ENCODE measurements at regions not wholly inside any gene's neighbourhood (a gene's known extent, or its start where the extent isn't known, plus 50 kb on each side); places are given as distances from the start of the nearest gene placed in this dataset.

DNA sequence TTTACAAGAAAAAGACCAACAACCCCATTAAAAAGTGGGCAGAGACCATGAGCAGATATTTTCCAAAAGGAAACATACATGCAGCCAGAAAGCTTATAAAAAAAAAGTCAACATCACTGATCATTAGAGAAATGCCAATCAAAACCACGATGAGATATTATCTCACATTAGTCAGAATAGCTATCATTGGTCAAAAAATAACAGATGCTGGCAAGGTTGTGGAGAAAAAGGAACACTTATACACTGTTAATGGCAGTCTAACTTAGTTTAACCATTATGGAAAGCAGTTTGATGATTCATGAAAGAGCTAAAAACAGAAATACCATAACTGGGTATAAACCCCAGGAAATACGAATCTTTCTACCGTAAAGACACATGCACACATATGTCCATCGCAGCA, 76.3 kb downstream of the SUCNR1 start:
- Histone ChIP-seq H3K9me3 (ENCODE audit: control insufficient read depth, insufficient read depth, low read length) (no peaks in the 10 kb centered on the region), H3K27ac (ENCODE audit: low read depth, low read length) (no peak overlapping the region), H3K27me3 (ENCODE audit: control insufficient read depth, insufficient read depth, low read length) (no peaks in the 10 kb centered on the region), H3K4me3 (ENCODE audit: low read depth, low read length) (no peak overlapping the region)
- ChIA-PET CTCF (no interaction called here), POLR2A (no interaction called here)
- DNase-seq (ENCODE audit: low read depth, low spot score): no peak
- TF ChIP-seq, protein P1, sequence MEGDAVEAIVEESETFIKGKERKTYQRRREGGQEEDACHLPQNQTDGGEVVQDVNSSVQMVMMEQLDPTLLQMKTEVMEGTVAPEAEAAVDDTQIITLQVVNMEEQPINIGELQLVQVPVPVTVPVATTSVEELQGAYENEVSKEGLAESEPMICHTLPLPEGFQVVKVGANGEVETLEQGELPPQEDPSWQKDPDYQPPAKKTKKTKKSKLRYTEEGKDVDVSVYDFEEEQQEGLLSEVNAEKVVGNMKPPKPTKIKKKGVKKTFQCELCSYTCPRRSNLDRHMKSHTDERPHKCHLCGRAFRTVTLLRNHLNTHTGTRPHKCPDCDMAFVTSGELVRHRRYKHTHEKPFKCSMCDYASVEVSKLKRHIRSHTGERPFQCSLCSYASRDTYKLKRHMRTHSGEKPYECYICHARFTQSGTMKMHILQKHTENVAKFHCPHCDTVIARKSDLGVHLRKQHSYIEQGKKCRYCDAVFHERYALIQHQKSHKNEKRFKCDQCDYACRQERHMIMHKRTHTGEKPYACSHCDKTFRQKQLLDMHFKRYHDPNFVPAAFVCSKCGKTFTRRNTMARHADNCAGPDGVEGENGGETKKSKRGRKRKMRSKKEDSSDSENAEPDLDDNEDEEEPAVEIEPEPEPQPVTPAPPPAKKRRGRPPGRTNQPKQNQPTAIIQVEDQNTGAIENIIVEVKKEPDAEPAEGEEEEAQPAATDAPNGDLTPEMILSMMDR (IDR thresholded peaks at IDR 0.05; ENCODE audit: low read depth, low read length): no peak

DNA sequence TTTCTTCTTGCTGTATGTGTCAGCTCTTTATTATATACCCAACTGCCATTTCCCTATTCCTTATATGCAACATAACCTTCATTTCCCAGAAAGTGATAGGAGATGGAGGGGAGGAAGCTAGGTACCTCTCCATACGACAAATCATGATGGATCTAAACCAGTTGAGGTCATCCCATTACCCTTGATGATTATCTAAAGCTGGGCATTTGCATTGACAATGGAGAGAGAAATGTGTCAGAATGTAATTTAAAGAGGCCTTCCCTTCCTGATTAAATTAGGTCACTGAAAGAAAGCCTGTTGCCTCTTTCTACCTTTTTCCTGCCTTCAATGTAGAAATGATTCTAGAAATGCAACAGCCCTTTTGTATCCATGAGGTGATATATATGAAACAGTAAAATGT, 81.9 kb downstream of the SUCNR1 start:
- Histone ChIP-seq H3K27me3 (ENCODE audit: control insufficient read depth, insufficient read depth, low read length) (no peaks in the 10 kb centered on the region), H3K9me3 (ENCODE audit: control insufficient read depth, insufficient read depth, low read length) (no peaks in the 10 kb centered on the region), H3K4me3 (ENCODE audit: low read depth, low read length) (no peak overlapping the region), H3K27ac (ENCODE audit: low read depth, low read length) (no peak overlapping the region)
- ChIA-PET POLR2A (no interaction called here), CTCF (no interaction called here)
- no peak for DNase-seq (ENCODE audit: low read depth, low spot score)
- TF ChIP-seq, protein P1 (IDR thresholded peaks at IDR 0.05; ENCODE audit: low read depth, low read length): no peak

DNA sequence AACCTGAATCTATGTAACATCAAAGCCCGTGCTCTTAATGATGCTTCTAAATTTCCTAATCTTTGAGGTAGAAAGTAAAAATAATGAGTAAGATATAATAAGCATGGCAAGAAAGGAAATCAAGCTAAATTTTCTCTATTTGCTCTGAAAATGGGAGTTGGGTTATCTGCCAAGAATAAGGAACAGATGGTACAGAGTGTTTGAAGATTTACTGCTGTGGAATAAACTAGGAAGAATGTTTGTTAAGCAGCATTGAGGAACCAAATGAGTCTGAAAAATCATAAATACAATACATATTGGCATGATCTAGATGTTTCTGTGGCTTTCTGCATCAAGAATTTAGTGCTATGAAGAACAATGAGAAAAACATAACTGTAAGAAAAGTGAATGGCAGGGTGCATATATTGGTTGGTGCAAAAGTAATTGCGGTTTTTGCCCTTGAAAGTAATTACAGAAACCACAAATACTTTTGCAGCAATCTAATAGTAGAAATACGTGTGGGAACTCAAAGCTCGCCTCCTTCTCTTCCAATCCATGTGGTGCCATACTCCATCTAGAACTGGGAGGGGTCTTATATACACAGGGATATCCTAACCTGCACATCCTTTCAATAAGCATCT, 87.6 kb downstream of the SUCNR1 start:
- CTCF ChIA-PET: no interaction called here

DNA sequence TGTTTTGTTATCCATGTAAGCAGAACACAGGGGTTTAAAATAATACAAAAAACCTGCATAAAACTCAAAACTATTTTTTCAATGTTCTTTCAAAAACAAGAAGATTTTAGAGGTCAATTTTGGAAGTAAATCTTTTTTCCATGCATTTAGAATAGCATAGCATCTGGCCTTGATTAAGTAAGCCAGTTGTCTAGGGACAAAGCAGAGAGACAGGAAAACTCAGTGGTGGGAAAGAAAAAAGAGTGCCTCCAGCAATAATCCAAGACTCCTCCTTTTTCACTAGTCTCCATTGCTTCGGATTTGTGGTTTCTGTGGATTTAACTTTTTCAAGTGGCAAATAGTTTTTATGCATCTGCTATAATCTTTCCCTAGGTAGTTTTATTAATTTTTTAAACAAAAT, 88.9 kb downstream of the SUCNR1 start:
- POLR2A ChIA-PET: no interaction called here
- no peaks in the 10 kb centered on the region for H3K27me3 ChIP-seq (ENCODE audit: control insufficient read depth, insufficient read depth, low read length)
- no peak for DNase-seq (ENCODE audit: low read depth, low spot score)
- no peak overlapping the region for H3K27ac ChIP-seq (ENCODE audit: low read depth, low read length)
- no peaks in the 10 kb centered on the region for H3K9me3 ChIP-seq (ENCODE audit: control insufficient read depth, insufficient read depth, low read length)
- CTCF ChIA-PET: no interaction called here
- no peak overlapping the region for H3K4me3 ChIP-seq (ENCODE audit: low read depth, low read length)
- TF ChIP-seq, protein P1 (IDR thresholded peaks at IDR 0.05; ENCODE audit: low read depth, low read length): no peak

More for the DNA sequence above, 87.6 kb downstream of the SUCNR1 start:
- TF ChIP-seq, protein P1 (IDR thresholded peaks at IDR 0.05; ENCODE audit: low read depth, low read length): no peak
- Histone ChIP-seq H3K27me3 (ENCODE audit: control insufficient read depth, insufficient read depth, low read length) (no peaks in the 10 kb centered on the region), H3K4me3 (ENCODE audit: low read depth, low read length) (no peak overlapping the region), H3K9me3 (ENCODE audit: control insufficient read depth, insufficient read depth, low read length) (no peaks in the 10 kb centered on the region), H3K27ac (ENCODE audit: low read depth, low read length) (no peak overlapping the region)
- POLR2A ChIA-PET: no interaction called here
- no peak for DNase-seq (ENCODE audit: low read depth, low spot score)

DNA sequence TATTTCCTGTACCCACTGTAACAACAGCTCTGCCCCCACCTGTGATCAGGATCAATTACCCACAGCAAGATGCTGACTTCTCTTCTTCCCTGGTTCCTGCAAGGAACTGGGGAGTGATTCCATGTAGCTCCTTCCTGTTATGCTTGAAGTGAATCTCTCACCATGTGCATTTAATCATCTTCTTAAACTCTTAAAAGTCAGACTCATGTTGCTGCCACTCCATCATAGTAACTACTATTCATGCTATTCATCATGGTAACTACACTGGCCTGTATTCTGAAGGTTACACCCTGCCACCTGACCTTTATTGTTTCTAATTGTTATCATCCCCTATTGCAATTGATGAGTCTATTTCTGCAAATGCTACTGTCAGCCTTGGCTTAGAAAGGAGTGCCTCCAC, 89.5 kb downstream of the SUCNR1 start:
- Histone ChIP-seq H3K4me3 (ENCODE audit: low read depth, low read length) (no peak overlapping the region), H3K27ac (ENCODE audit: low read depth, low read length) (no peak overlapping the region), H3K9me3 (ENCODE audit: control insufficient read depth, insufficient read depth, low read length) (no peaks in the 10 kb centered on the region), H3K27me3 (ENCODE audit: control insufficient read depth, insufficient read depth, low read length) (no peaks in the 10 kb centered on the region)
- ChIA-PET CTCF (no interaction called here), POLR2A (no interaction called here)
- TF ChIP-seq, protein P1 (IDR thresholded peaks at IDR 0.05; ENCODE audit: low read depth, low read length): no peak
- no peak for DNase-seq (ENCODE audit: low read depth, low spot score)
